ENCODE measurements at regions not wholly inside any gene's neighbourhood (a gene's known extent, or its start where the extent isn't known, plus 50 kb on each side); places are given as distances from the start of the nearest gene placed in this dataset.
A peak's percentile ranks its signal among the peaks of the same experiment; 100 is the strongest.

DNA sequence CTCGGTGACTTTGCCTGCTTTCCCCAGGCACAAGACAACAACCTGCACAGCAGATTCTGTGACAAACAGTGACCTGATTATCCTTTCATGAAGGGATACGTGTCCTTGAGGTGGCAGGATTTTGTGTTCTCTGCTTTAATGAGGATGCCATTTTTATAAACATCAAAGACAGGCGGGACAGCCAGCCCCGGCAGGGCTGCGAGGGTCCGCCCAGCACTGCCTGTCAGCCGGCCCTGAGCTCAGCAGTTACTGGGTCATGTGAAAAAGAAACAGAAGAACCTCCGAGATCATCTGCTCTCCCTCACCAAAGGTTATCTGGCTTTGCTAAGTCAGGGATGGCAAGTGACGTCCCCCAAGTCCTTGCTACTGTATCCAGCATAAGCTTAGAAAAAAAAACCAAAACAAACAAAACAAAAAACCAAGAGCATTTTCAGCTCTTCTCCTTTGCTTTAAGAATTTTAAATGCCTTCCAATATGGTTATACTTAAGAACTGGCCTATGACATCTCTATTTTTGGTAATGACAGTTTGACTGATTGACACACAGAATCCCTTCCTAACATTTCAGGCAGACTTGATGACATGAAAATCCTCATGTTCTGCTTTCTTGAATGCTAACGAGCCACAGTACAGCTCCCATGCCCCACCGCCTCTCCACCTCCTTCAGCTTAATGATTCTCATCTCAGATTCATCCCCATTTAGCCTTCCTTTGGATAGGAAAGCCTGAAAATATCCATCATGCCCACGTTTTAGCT, 666.6 kb upstream of the ARGLU1 start:
- H3K27ac ChIP-seq (ENCODE audit: low read depth, low read length) = no peak overlapping the region
- no peaks in the 10 kb centered on the region for H3K27me3 ChIP-seq (ENCODE audit: control insufficient read depth, insufficient read depth, low read length)
- peak in 1 of 6 donors; percentile 43 for DNase-seq (ENCODE audit: low read depth in 4 of 6, low spot score in 6 of 6)
- H3K4me1 ChIP-seq (ENCODE audit: control insufficient read depth, insufficient read depth, low read length) = peaks cover 4% of the 10 kb centered on the region
- no peaks in the 10 kb centered on the region for H3K36me3 ChIP-seq (ENCODE audit: control insufficient read depth, insufficient read depth, low read length)
- no peak overlapping the region for H3K4me3 ChIP-seq (ENCODE audit: low read depth, low read length)
- no peaks in the 10 kb centered on the region for H3K9me3 ChIP-seq (ENCODE audit: control insufficient read depth, insufficient read depth, low read length)
- 44% methylated on average over 11 of the region's 12 CpGs for WGBS (ENCODE audit: insufficient coverage)

- Histone ChIP-seq H3K27me3 (ENCODE audit: control insufficient read depth, insufficient read depth, low read length) (no peaks in the 10 kb centered on the region), H3K36me3 (ENCODE audit: control insufficient read depth, insufficient read depth, low read length) (no peaks in the 10 kb centered on the region), H3K4me1 (ENCODE audit: control insufficient read depth, insufficient read depth, low read length) (peaks cover 4% of the 10 kb centered on the region), H3K9me3 (ENCODE audit: control insufficient read depth, insufficient read depth, low read length) (no peaks in the 10 kb centered on the region), H3K27ac (ENCODE audit: low read depth, low read length) (no peak overlapping the region), H3K4me3 (ENCODE audit: low read depth, low read length) (no peak overlapping the region)
- WGBS (ENCODE audit: insufficient coverage) = no CpG with 5 or more reads among the region's 2 CpGs
- peak in 1 of 6 donors; percentile 59 for DNase-seq (ENCODE audit: low read depth in 4 of 6, low spot score in 6 of 6)
Observed at GRCh38 chr13:107233541-107233940, 665.6 kb upstream of the ARGLU1 start.

DNA sequence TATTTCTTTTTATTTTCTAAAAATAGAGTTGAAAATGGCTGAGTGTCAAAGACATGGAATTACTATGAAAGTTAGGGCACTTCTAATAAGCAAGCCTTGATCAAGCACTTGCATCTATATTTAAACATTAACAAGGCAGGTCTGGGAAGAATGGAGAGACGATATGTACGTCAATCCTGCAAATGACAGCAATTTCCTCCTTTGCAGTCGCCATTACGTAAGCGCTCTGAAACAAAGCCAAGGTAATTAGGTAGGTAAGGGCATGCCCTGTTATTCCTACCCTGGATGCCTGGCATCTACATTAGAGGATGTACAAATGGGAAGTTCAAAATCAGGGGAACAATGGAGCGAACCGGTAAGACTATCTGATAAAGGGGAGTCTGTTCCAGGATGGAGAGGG, 664.0 kb upstream of the ARGLU1 start:
- WGBS (ENCODE audit: insufficient coverage) = 96% methylated on average over 3 of the region's 7 CpGs
- no peaks in the 10 kb centered on the region for H3K9me3 ChIP-seq (ENCODE audit: control insufficient read depth, insufficient read depth, low read length)
- H3K36me3 ChIP-seq (ENCODE audit: control insufficient read depth, insufficient read depth, low read length) = no peaks in the 10 kb centered on the region
- no peaks in the 10 kb centered on the region for H3K27me3 ChIP-seq (ENCODE audit: control insufficient read depth, insufficient read depth, low read length)
- H3K4me3 ChIP-seq (ENCODE audit: low read depth, low read length) = no peak overlapping the region
- no peak overlapping the region for H3K27ac ChIP-seq (ENCODE audit: low read depth, low read length)
- peaks cover 4% of the 10 kb centered on the region for H3K4me1 ChIP-seq (ENCODE audit: control insufficient read depth, insufficient read depth, low read length)
- no peak for DNase-seq (ENCODE audit: low read depth in 4 of 6, low spot score in 6 of 6)

DNA sequence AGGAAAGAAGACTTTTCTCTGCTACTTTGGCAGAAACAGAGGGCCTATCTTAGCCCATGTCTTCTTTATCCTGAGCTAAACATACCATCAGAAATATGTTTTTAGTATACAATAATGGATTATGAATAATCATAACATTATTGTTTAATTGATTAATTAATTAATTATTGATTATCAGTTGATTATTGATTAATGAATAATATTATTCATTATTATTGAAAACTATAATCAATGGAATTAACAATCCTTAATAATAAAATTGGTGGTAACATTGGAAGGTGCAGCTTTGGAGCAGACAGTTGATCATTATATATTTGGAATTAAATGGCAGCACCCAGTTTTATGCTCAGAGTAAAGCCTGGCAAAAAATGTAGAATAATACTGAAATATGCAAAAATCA, 655.9 kb upstream of the ARGLU1 start:
- Histone ChIP-seq H3K4me3 (ENCODE audit: low read depth, low read length) (no peak overlapping the region), H3K27me3 (ENCODE audit: control insufficient read depth, insufficient read depth, low read length) (no peaks in the 10 kb centered on the region), H3K36me3 (ENCODE audit: control insufficient read depth, insufficient read depth, low read length) (no peaks in the 10 kb centered on the region), H3K9me3 (ENCODE audit: control insufficient read depth, insufficient read depth, low read length) (no peaks in the 10 kb centered on the region), H3K27ac (ENCODE audit: low read depth, low read length) (no peak overlapping the region), H3K4me1 (ENCODE audit: control insufficient read depth, insufficient read depth, low read length) (no peaks in the 10 kb centered on the region)
- DNase-seq (ENCODE audit: low read depth in 4 of 6, low spot score in 6 of 6) = no peak

- Histone ChIP-seq H3K4me3 (ENCODE audit: low read depth, low read length) (no peak overlapping the region), H3K4me1 (ENCODE audit: control insufficient read depth, insufficient read depth, low read length) (no peaks in the 10 kb centered on the region), H3K27me3 (ENCODE audit: control insufficient read depth, insufficient read depth, low read length) (no peaks in the 10 kb centered on the region), H3K36me3 (ENCODE audit: control insufficient read depth, insufficient read depth, low read length) (no peaks in the 10 kb centered on the region), H3K9me3 (ENCODE audit: control insufficient read depth, insufficient read depth, low read length) (no peaks in the 10 kb centered on the region), H3K27ac (ENCODE audit: low read depth, low read length) (no peak overlapping the region)
- no CpG with 5 or more reads among the region's 3 CpGs for WGBS (ENCODE audit: insufficient coverage)
- no peak for DNase-seq (ENCODE audit: low read depth in 4 of 6, low spot score in 6 of 6)
Observed at GRCh38 chr13:107222597-107222996, 654.7 kb upstream of the ARGLU1 start.

DNA sequence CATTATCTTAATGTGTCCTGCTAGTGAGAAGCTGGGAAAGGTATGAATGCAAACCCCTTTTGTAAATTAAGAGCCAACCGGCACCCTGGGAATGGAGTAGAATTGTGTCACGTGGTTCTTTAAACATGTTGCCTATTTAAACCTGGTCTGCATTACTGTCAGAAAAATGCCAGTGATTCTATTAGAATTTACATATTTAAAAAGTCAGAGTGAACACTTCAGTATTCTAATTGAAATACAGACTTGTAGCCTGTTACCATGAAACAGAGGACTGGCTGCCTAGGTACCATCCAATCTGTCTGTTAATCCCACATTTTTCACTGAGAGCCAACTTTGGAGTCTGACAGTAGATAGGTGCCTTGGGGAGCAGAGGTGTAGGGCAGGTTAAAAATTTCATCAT, 652.3 kb upstream of the ARGLU1 start:
- Histone ChIP-seq H3K4me1 (ENCODE audit: control insufficient read depth, insufficient read depth, low read length) (peaks cover 5% of the 10 kb centered on the region), H3K4me3 (ENCODE audit: low read depth, low read length) (no peak overlapping the region), H3K36me3 (ENCODE audit: control insufficient read depth, insufficient read depth, low read length) (no peaks in the 10 kb centered on the region), H3K9me3 (ENCODE audit: control insufficient read depth, insufficient read depth, low read length) (no peaks in the 10 kb centered on the region), H3K27ac (ENCODE audit: low read depth, low read length) (no peak overlapping the region), H3K27me3 (ENCODE audit: control insufficient read depth, insufficient read depth, low read length) (no peaks in the 10 kb centered on the region)
- no peak for DNase-seq (ENCODE audit: low read depth in 4 of 6, low spot score in 6 of 6)
- no CpG with 5 or more reads among the region's 2 CpGs for WGBS (ENCODE audit: insufficient coverage)

GRCh38 chr13:107217251-107217650, 649.3 kb upstream of the ARGLU1 start:
- WGBS (ENCODE audit: insufficient coverage) = 47% methylated on average over 4 of the region's 6 CpGs
- no peaks in the 10 kb centered on the region for H3K27me3 ChIP-seq (ENCODE audit: control insufficient read depth, insufficient read depth, low read length)

DNA sequence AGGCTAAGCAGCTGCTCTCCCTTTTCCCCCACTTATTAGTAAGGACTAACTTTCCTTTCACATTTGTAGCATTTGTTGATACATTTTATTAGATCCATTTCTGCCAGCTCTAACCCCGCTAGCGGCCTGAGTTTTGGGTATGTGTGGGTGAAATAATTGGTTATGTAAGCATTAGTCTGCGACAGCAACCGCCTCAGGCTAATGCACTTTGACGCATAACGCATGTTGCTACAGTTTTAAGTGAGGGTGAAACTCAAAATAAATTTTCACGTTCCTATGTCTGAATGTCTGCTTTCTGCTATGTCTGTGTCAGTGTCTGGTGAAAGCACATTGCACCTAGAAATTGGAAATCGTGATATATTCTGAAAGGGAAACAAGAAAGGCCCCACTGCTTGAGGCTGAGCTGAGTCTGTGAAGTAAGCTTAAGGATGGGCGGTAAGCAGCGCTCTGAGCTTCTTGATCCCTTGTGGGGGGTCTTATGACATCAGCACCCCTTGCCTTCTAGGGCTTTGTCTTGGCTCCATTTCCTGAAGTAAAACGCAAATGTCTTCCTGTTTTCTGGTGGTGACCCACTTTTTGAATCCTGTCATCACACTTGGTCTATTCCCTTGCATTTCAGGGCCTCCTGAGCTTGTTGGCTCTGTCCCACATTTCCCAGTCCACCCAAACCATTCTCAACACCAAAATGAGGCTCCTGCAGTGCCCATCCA, 648.3 kb upstream of the ARGLU1 start:
- Histone ChIP-seq H3K27ac (ENCODE audit: low read depth, low read length) (no peak overlapping the region), H3K36me3 (ENCODE audit: control insufficient read depth, insufficient read depth, low read length) (no peaks in the 10 kb centered on the region), H3K4me3 (ENCODE audit: low read depth, low read length) (no peak overlapping the region), H3K27me3 (ENCODE audit: control insufficient read depth, insufficient read depth, low read length) (no peaks in the 10 kb centered on the region), H3K9me3 (ENCODE audit: control insufficient read depth, insufficient read depth, low read length) (no peaks in the 10 kb centered on the region), H3K4me1 (ENCODE audit: control insufficient read depth, insufficient read depth, low read length) (peaks cover 5% of the 10 kb centered on the region)
- DNase-seq (ENCODE audit: low read depth in 4 of 6, low spot score in 6 of 6) = peak in 1 of 6 donors; percentile 31
- WGBS (ENCODE audit: insufficient coverage) = 95% methylated on average over 11 of the region's 11 CpGs

More at GRCh38 chr13:107217251-107217650, 649.3 kb upstream of the ARGLU1 start:
- Histone ChIP-seq H3K4me3 (ENCODE audit: low read depth, low read length) (no peak overlapping the region), H3K4me1 (ENCODE audit: control insufficient read depth, insufficient read depth, low read length) (peaks cover 5% of the 10 kb centered on the region), H3K9me3 (ENCODE audit: control insufficient read depth, insufficient read depth, low read length) (no peaks in the 10 kb centered on the region), H3K36me3 (ENCODE audit: control insufficient read depth, insufficient read depth, low read length) (no peaks in the 10 kb centered on the region), H3K27ac (ENCODE audit: low read depth, low read length) (no peak overlapping the region)
- peak in 1 of 6 donors; percentile 72 for DNase-seq (ENCODE audit: low read depth in 4 of 6, low spot score in 6 of 6)

GRCh38 chr13:107211073-107211472, 643.1 kb upstream of the ARGLU1 start:
- H3K27me3 ChIP-seq (ENCODE audit: control insufficient read depth, insufficient read depth, low read length) = no peaks in the 10 kb centered on the region
- 0% methylated on average over 2 of the region's 8 CpGs for WGBS (ENCODE audit: insufficient coverage)
- no peaks in the 10 kb centered on the region for H3K4me1 ChIP-seq (ENCODE audit: control insufficient read depth, insufficient read depth, low read length)
- H3K27ac ChIP-seq (ENCODE audit: low read depth, low read length) = peak overlapping the region; percentile 43
- no peaks in the 10 kb centered on the region for H3K36me3 ChIP-seq (ENCODE audit: control insufficient read depth, insufficient read depth, low read length)
- H3K4me3 ChIP-seq (ENCODE audit: low read depth, low read length) = peak overlapping the region; percentile 31
- no peaks in the 10 kb centered on the region for H3K9me3 ChIP-seq (ENCODE audit: control insufficient read depth, insufficient read depth, low read length)
- peak; percentile 83 to 98 (median 91) for DNase-seq (ENCODE audit: low read depth in 4 of 6, low spot score in 6 of 6)

GRCh38 chr13:107210723-107211030, 642.7 kb upstream of the ARGLU1 start:
- Histone ChIP-seq H3K4me3 (ENCODE audit: low read depth, low read length) (peak overlapping the region; percentile 31), H3K27me3 (ENCODE audit: control insufficient read depth, insufficient read depth, low read length) (no peaks in the 10 kb centered on the region), H3K27ac (ENCODE audit: low read depth, low read length) (peak overlapping the region; percentile 43), H3K9me3 (ENCODE audit: control insufficient read depth, insufficient read depth, low read length) (no peaks in the 10 kb centered on the region), H3K4me1 (ENCODE audit: control insufficient read depth, insufficient read depth, low read length) (no peaks in the 10 kb centered on the region), H3K36me3 (ENCODE audit: control insufficient read depth, insufficient read depth, low read length) (no peaks in the 10 kb centered on the region)
- peak in 4 of 6 donors; percentile 44 to 84 (median 58) for DNase-seq (ENCODE audit: low read depth in 4 of 6, low spot score in 6 of 6)
- WGBS (ENCODE audit: insufficient coverage) = 18% methylated on average over 4 of the region's 7 CpGs
